HCT116 (cell line): ENCODE measurements at regions not wholly inside any gene's neighbourhood (a gene's known extent, or its start where the extent isn't known, plus 50 kb on each side); places are given as distances from the start of the nearest gene placed in this dataset.

ENCODE experiments used
- ATAC-seq: fragments of 200-7000 bp; cut with Tn5 transposase; 2 replicates; pipeline ENCODE4 v1.9.1; 2020; ENCODE audit warnings: mild to moderate bottlenecking, moderate library complexity
- BruUV-seq: library from RNA; stranded (reverse); fragments of 400-500 nt; replicated peaks from 2 replicates; lab custom pipeline; 2021; lab: Mats Ljungman, UMichigan
- CTCF ChIA-PET: fragments of 300-600 bp; sonication (Branson Sonifier 250); formaldehyde crosslinking; loops from one replicate; lab custom pipeline; 2021; ENCODE audit warnings: antibody characterized with exemption; lab: Charles Lee
- POLR2A ChIA-PET: fragments of 300-600, 350-600 bp; sonication (Branson Sonifier 250); formaldehyde crosslinking; loops from one replicate; lab custom pipeline; 2021; ENCODE audit warnings: antibody characterized with exemption; lab: Charles Lee
- RAD21 ChIA-PET, 2 experiments: fragments of 300-600 bp; sonication (Branson Sonifier 250); formaldehyde crosslinking; loops; one replicate each; lab custom pipeline; 2023; ENCODE audit warnings: low total read pairs in 2 of 2; ENCODE audit not compliant: uncharacterized antibody in 2 of 2, unreplicated experiment in 2 of 2, low non-redundant PET in 1 of 2; lab: Charles Lee
- DNase-seq: peaks from one replicate; pipeline ENCODE4 v3.0.0-alpha.2; 2010; ENCODE audit warnings: low read depth, low spot score
- H2AFZ ChIP-seq: fragments of 200-600 bp; shearing (Covaris generic), sonication (generic); 2 replicates; pipeline ENCODE4 v1.6.1; 2017; ENCODE audit warnings: low read depth, mixed run types, mixed read lengths, antibody characterized with exemption, low read length; ENCODE audit not compliant: poor library complexity, severe bottlenecking
- H3K27ac ChIP-seq: 2 replicates; pipeline ENCODE4 v1.5.1; 2012; ENCODE audit warnings: low read depth, low read length
- H3K27me3 ChIP-seq: fragments of 200-600 bp; sonication (generic); 2 replicates; pipeline ENCODE4 v1.6.1; 2016; ENCODE audit warnings: mixed run types, low read length, mixed read lengths; ENCODE audit not compliant: insufficient read depth
- H3K36me3 ChIP-seq, 2 experiments: fragments of 200-500 bp in 1 of 2; fragments of 200-600 bp in 1 of 2; sonication (Bioruptor generic) in 1 of 2; sonication (generic) in 1 of 2; 2 replicates each; pipeline versions ENCODE4 v1.5.1 to v1.6.1; 2014 to 2016; ENCODE audit warnings: low read length in 2 of 2, inconsistent platforms in 1 of 2, mixed read lengths in 1 of 2, mixed run types in 1 of 2; ENCODE audit not compliant: insufficient read depth in 2 of 2, control insufficient read depth in 1 of 2
- H3K4me1 ChIP-seq, 2 experiments: fragments of 200-600 bp in 1 of 2; sonication (generic) in 1 of 2; 2 replicates each; pipeline versions ENCODE4 v1.5.1 to v1.6.1; 2012 to 2017; ENCODE audit warnings: low read length in 2 of 2, inconsistent platforms in 1 of 2, mild to moderate bottlenecking in 1 of 2, mixed read lengths in 1 of 2, mixed run types in 1 of 2, moderate library complexity in 1 of 2; ENCODE audit not compliant: insufficient read depth in 2 of 2, control insufficient read depth in 1 of 2
- H3K4me2 ChIP-seq: fragments of 200-600 bp; sonication (generic); 2 replicates; pipeline ENCODE4 v1.6.1; 2017; ENCODE audit warnings: mixed run types, low read length, mixed read lengths
- H3K4me3 ChIP-seq, 2 experiments: fragments of 200-600 bp in 1 of 2; sonication (generic) in 1 of 2; replicated peaks in 1 of 2; 2 replicates each; pipeline ENCODE4 v1.5.1; 2011 to 2016; ENCODE audit warnings: low read length in 2 of 2, control low read depth in 1 of 2, low read depth in 1 of 2, mild to moderate bottlenecking in 1 of 2, mixed read lengths in 1 of 2, mixed run types in 1 of 2
- H3K79me2 ChIP-seq: fragments of 200-600 bp; sonication (generic); 2 replicates; pipeline ENCODE4 v1.6.1; 2017; ENCODE audit warnings: mild to moderate bottlenecking, mixed run types, low read length, moderate library complexity, mixed read lengths; ENCODE audit not compliant: insufficient read depth
- H3K9ac ChIP-seq: fragments of 200-600 bp; sonication (generic); 2 replicates; pipeline ENCODE4 v1.6.1; 2016; ENCODE audit warnings: low read length, mixed read lengths
- H3K9me2 ChIP-seq: fragments of 200-600 bp; sonication (generic), shearing (Covaris generic); 2 replicates; pipeline ENCODE4 v1.6.1; 2017; ENCODE audit warnings: mixed run types, mild to moderate bottlenecking, moderate library complexity; ENCODE audit not compliant: insufficient read depth
- H3K9me3 ChIP-seq, 2 experiments: fragments of 200-500 bp in 1 of 2; fragments of 200-600 bp in 1 of 2; sonication (Bioruptor generic) in 1 of 2; sonication (generic) in 1 of 2; 2 replicates each; pipeline ENCODE4 v1.6.1; 2014 to 2017; ENCODE audit warnings: low read length in 2 of 2, mixed read lengths in 2 of 2, inconsistent platforms in 1 of 2, low read depth in 1 of 2, mild to moderate bottlenecking in 1 of 2, mixed run types in 1 of 2, moderate library complexity in 1 of 2; ENCODE audit not compliant: control insufficient read depth in 1 of 2, insufficient read depth in 1 of 2
- H4K20me1 ChIP-seq: fragments of 200-600 bp; sonication (generic), shearing (Covaris generic); 2 replicates; pipeline ENCODE4 v1.6.1; 2017; ENCODE audit warnings: mixed run types, mild to moderate bottlenecking, moderate library complexity; ENCODE audit not compliant: insufficient read depth
- CTCF ChIP-seq, 3 experiments: fragments of 200-600 bp in 1 of 3; sonication (generic) in 1 of 3; IDR thresholded peaks in 2 of 3; conservative IDR thresholded peaks in 1 of 3; 2 replicates each; pipeline ENCODE4 v1.5.1; 2012 to 2017; ENCODE audit warnings: low read depth in 2 of 3, low read length in 2 of 3, antibody characterized with exemption in 1 of 3, borderline replicate concordance in 1 of 3, control low read depth in 1 of 3, mild to moderate bottlenecking in 1 of 3, mixed read lengths in 1 of 3, mixed run types in 1 of 3, moderate library complexity in 1 of 3; ENCODE audit not compliant: insufficient read depth in 1 of 3
- EGR1 ChIP-seq: IDR thresholded peaks from 2 replicates; pipeline ENCODE4 v1.6.1; 2012; ENCODE audit warnings: low read depth
- ELF1 ChIP-seq: IDR thresholded peaks from 2 replicates; pipeline ENCODE4 v1.6.1; 2012; ENCODE audit warnings: low read depth, borderline replicate concordance
- JUND ChIP-seq: IDR thresholded peaks from 2 replicates; pipeline ENCODE4 v1.6.1; 2012
- MAX ChIP-seq: IDR thresholded peaks from 2 replicates; pipeline ENCODE4 v1.6.1; 2012
- POLR2AphosphoS5 ChIP-seq: IDR thresholded peaks from 2 replicates; pipeline ENCODE4 v1.6.1; 2011; ENCODE audit warnings: mild to moderate bottlenecking, low read depth, low read length, moderate library complexity
- YY1 ChIP-seq: IDR thresholded peaks from 2 replicates; pipeline ENCODE4 v1.6.1; 2011; ENCODE audit warnings: low read length, low read depth, moderate library complexity, mild to moderate bottlenecking; ENCODE audit not compliant: insufficient replicate concordance; ENCODE audit errors: extremely low read depth
- ZBTB33 ChIP-seq: IDR thresholded peaks from 2 replicates; pipeline ENCODE4 v1.6.1; 2011; ENCODE audit warnings: mild to moderate bottlenecking, low read length, moderate library complexity; ENCODE audit not compliant: insufficient replicate concordance; ENCODE audit errors: extremely low read depth
- ZNF274 ChIP-seq: fragments of 200-500 bp; sonication (Bioruptor generic); IDR thresholded peaks from 2 replicates; pipeline ENCODE4 v1.6.1; 2014; ENCODE audit warnings: mild to moderate bottlenecking, low read depth, low read length, inconsistent platforms
- intact Hi-C: fragments of 100-400 bp; cut with micrococcal nuclease; formaldehyde crosslinking; loops from 2 replicates; pipeline ENCODE4 v1.10.0; 2022

GRCh38 chr1:22370190-22370498 lies 81.5 kb upstream of the ZBTB40 start:
- no peak for TF ChIP-seq POLR2AphosphoS5
- TF ChIP-seq EGR1: no peak
- TF ChIP-seq CTCF (IDR thresholded peaks at IDR 0.05 in 2 of 3, conservative IDR thresholded peaks at IDR 0.05 in 1 of 3; ENCODE audit: borderline replicate concordance in 1 of 3, insufficient read depth in 1 of 3, low read depth in 2 of 3, low read length in 2 of 3): no peak
- no peak for TF ChIP-seq ZBTB33
- no peak for TF ChIP-seq ELF1
- no peak for TF ChIP-seq JUND
- no peak for TF ChIP-seq YY1
- no peak for TF ChIP-seq MAX
- TF ChIP-seq ZNF274: no peak
- ATAC-seq (no peak), DNase-seq (no peak)
- Histone ChIP-seq H3K9me3 (no peaks in the 10 kb centered on the region), H4K20me1 (no peaks in the 10 kb centered on the region), H3K4me2 (no peak overlapping the region), H3K9me2 (no peaks in the 10 kb centered on the region), H3K27me3 (peaks cover 44% of the 10 kb centered on the region), H3K36me3 (no peaks in the 10 kb centered on the region), H3K4me3 (no peak overlapping the region), H3K79me2 (no peaks in the 10 kb centered on the region), H3K27ac (no peak overlapping the region), H3K4me1 (no peaks in the 10 kb centered on the region), H3K9ac (no peak overlapping the region), H2AFZ (no peak overlapping the region)
- ChIA-PET POLR2A (interaction anchor here (0.6 to 0.7 kb wide), 2 partner anchors 83 to 88 kb away, joined by 7 to 8 read pairs; no protein-coding TSS in a partner anchor), RAD21 (no interaction called here), CTCF (no interaction called here)
- BruUV-seq: no TSS peak
- intact Hi-C loops: no loop called here
